ENCODE measurements at regions not wholly inside any gene's neighbourhood (a gene's known extent, or its start where the extent isn't known, plus 50 kb on each side); places are given as distances from the start of the nearest gene placed in this dataset.
"Not testable (repeated sequence)": the region's sequence is repeated elsewhere in the genome, so short reads cannot be mapped to it uniquely, and the experiment has no call there.

DNA sequence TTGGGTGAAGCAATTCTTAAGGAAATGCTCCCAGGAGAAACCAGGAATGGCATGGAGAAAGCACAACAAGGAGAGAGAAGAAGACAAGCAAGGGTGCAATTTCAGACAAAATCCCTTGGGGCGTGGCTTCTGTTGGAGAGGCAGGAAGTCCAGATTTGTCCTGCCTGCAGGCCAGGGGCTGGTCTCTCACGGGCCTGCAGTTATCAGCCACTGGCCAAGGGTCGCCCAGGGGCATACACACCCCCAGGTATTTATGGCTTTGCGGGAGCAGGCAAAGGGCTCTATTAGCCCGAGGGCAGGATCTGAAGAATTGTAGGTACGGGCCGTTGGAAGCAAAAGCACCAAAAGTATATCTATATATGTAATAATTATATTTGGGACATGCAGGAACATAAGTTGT is 87.7 kb downstream of the IYD start:
- no peak for DNase-seq

DNA sequence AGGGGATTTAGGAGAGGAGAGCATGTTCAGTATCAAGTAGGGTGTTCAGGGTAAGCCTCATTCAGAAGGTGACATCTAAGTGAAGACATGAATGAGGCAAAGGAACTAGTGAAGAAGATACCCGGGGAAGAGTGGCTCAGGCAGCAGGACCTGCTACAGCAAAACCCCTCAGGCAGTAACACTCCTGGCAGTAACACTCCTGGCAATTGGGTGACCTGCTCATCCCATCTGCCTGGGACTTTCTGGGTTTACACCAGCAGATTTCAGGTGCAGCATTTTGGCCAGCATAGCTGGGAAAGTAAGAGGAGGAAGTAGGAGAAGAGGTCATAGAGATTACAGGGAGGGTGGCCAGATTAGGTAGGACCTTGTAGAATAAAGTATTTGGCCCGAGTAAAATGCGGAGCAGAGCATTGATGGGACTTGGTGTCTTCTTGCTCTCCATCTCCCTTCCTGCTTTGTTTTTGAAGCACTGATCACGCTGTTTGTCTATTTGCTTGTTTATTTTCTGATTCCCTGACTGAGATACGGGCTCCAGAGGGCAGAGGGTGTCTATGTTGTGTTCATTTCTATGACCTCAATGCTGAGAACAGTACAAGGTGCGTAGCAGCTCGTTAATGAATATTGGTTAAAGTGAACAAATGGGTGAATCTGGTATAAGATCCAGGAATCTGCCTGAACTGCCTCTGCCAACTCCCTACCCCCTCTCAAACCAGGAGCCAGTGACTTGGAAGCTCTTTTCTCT is 88.3 kb downstream of the IYD start:
- no peak for DNase-seq

DNA sequence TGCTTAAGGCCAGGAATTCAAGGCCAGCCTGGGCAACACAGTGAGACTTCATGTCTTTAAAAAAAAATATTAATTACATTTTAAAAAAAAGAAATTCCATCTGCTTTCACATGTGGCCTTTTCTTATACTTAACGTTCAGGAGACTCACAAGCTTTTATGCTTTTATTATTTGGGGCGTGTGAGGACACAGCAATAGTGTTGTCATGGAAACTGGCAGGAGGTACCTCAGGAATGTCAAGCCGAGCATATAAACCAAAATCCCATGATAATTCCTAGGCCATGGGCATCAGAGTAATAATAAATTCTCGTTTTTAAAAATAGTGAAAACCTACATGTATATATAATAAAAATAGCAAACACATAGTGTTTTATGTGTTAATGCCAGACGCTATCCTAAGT is 89.8 kb downstream of the IYD start:
- DNase-seq, result no peak

DNA sequence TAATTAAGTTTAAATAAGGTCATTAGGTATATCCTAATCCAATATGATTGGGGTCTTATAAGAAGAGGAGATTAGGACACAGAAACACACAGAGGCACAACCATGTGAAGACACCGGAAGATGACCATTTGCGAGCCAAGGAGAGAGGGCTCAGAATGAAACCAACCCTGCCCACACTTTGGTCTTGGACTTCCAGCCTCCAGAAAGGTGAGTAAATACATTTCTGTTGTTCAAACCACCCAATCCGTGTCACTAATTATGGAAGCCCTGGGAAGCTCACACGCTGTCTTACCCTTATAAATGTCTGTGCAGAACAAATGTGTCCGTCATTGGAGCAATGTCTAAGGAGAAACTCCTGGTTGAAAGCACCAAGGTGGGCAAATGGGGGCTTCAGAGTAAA is 95.0 kb downstream of the IYD start:
- DNase-seq, result no peak

DNA sequence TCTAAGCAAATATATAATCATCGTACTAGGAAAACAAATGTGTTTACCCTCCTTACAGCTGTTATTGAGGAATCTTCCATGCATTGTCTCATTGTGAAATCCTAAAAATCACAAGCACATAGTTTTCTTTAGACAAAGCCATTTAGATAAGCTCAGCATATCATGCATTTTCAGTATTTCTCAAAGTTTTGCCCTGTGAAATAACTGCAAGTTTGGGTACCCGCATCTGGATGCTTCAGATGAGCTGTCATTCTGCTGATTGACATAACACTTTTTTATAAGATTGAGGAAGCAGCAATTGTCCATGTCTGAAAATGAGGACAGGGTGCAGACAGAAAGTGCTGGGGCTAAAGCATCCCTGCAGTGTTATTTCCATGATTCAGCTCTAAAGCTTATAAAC is 96.2 kb downstream of the IYD start:
- DNase-seq, result no peak

DNA sequence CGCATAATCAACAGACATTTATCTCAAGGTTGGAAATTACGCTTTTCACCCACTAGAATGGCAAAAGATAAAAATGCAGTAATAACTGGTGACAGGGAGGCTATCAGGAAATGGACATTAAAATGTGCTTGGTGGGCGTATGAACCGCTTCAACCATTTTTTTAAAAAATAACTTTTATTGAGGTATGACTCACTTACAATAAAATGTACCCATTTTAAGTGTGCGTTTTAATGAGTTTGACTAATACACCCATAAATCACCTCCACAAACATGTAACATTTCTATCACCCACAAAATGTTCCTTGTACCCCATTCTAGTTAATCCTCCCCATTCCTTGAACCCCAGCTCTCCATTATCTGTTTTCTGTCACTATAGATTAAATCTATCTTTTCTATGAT is 96.8 kb downstream of the IYD start:
- DNase-seq, result no peak

DNA sequence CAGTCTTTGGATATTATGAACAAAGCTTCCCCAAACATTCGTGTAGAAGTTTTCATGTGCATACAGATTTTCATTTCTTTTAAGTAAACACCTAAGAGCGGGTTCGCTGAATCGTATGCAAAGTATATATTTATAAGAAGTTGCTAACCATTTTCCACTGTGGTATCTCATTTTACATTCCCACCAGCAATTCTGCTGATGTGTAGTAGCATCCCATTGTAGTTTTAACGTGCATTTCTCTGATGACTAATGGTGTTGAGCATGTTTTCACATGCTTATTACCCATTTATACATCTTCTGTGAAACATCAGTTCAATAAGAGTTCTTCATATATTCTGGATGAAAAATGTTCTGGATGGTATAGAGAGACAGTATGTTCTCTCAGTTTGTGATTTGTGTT is 97.4 kb downstream of the IYD start:
- no peak for DNase-seq

DNA sequence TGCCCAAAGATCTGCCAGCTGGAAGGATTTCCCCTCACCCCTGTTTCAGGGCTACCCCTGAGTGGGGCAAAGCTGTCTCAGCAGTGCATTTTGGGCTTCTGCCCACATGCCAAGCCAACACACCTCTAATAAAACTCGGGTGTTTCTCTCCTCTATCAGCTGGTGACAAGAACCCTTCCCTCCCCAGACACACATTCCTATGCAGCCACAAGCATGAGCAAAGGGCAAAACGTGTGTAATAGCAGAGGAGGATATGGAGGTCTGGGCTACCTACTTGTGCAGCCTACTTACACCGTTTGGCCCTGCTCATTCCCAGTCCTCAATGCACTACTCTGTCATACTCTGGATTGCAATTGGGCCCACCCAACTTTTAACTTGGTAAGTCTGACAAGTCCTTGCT is 101.3 kb downstream of the IYD start:
- DNase-seq, result no peak

DNA sequence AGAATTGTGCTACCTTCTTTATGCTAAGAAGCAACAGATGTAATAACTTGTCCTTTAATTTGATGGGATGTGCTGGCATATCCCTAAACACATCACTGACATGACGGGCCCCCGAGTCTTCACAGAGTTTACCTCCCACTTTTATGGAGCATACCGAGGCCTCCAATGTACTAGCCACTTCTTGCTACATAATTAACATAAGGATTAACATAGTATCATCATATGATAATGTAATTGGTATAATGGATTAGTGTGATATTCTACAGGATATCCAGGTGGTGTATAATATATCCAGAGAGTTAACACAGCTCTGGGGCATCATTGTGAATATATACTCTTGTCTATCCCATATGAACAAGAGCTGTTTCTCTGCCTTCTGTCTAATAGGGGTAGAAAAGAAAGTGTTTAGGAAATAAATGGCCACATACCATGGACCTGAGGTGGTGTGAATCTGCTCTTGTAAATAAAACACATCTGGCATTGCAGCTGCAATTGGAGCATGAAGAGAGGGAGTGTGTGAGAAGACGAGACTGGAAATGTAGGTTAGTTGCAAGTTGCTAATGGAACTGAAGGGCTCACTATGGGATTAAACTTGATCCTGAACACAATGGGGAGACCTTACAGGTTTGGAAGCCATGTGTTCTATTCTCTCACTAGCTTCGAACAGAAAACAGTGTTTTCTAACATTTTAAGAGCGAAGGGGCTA is 102.3 kb downstream of the IYD start:
- DNase-seq, result no peak

DNA sequence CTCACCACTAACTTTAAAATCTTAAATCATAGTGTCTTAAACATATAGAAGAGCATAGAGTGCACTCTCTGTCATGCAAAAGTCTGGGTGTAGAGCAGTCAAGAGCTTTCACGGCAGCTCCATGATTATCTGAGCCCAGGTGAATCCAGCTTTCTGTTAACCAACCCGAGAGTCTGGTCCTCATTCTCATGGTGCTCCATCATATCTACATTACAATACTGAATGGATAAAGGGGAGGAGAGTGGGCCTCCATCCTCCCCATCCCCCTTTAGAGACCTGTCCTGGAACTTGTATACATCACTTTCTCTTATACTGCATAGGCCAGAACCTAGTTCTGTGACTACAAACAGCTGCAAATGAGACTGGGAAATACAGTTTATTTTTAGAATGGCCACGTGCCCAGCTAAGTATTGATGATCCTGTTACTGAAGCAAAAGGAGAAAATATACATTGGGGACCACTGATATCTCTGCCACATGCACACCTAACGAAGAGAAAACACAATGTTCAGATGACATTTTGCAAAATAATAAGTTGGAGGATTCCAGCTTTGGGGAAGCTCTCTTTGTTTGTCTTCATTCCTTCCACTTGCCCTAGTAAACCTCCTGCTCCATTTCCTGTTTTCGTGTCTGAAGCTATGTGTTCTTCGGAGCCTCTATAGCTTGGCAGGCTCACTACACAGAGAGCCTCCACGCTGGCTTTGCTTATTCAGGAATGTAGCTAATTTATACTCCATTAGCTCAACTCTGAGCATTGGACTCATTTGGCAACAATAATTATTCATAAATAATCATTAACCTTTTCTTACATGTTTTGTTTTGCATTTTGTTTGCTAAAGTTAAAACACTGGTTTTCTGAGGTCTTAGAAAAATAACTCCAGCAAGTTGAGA is 110.1 kb downstream of the IYD start:
- DNase-seq, result no peak

DNA sequence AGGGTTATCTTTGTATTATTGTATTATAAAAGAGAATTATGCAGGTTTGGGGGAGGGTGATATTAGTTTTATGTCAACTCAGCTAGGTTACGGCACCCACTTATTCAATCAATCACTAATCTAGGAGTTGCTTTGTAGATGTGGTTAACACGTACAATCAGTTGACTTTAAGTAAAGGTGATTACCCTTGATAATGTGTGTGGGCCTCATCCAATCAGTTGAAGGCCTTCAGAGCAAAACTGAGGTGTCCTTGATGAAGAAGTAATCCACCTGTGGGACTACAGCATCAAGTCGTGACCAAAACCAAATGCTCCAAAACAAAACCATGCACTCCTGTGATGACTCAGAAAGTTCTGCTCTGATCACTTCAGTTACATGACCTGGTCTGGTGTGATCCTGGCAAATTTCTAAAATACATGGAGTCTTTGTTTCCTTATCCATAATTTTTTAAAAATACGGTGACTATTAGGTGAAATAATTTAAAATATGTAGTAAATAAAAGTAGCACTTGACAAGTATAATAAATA is 114.1 kb downstream of the IYD start:
- no peak for DNase-seq

DNA sequence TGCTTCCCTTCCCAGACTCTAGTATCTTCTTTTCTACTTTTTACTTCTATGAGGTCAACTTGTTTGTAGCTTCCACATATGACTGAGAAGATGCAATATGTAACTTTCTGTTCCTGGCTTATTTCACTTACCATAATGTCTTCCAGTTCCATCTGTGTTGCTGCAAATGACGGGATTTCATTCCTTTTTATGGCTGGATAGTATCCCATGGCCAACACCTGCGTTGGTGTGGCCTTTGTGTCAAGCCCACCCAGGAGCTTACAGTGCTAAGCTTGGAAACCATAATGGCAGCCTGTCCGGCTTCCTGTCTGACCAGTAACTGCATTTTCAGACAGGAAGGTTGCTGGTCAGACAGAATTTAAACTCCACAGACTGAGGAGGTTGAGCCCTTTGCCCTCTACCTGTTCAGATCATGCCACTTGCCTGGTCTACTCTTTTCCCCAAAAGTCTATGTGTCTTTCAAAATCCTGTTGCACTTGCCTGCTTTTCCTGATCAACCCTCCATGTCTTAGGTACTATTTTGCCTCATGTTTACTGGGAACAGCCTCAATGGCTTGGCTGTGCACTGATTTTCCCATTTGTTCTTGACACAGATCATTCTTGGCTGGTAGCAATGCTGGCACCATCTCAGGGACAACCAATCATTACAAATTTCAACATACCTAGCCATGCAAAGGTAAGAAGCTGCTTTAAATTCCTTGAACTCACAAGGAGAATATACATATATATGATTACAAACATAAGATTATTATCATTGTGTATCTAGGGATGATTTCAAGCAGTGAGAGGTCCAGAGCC is 114.3 kb upstream of the PLEKHG1 start:
- DNase-seq, result no peak

DNA sequence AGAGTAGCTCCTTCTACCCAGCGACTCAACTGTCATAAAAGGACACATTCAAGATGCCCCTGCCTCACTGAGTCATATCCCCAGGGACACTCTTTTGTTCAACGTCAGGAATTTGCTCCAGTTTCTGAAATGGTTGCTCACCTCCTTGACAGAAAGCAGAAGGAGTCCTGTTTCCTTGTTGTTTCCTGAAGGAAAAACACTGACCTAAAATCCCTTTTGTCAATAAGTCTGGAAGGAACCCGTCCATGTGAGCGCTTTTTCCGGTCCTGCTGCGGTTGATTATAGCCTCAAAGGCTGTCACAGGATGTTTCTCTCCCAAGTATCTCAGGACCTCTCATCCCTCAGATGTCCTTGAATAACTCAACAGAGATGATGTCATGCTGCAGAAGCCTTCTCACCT is 113.6 kb upstream of the PLEKHG1 start:
- DNase-seq, result no peak

DNA sequence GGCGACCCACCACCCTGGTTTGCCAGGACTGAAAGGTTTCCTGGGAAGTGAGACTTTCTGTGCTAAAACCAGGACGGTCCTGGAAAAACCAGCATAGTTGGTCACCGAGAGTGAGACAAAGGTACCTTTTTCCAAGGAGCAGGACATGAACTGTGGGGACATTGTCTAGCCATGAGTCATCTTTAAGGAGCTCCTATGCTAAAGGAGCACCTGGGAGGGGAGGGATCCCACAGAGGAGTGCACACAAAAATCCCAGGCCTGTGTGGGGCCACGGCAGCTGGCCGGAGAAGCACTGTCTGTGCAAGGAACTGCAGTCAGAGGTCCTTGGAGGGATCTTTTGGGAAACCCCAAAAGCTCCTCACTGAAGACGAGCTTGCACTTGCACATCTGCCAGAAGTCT is 109.1 kb upstream of the PLEKHG1 start:
- DNase-seq, result no peak

DNA sequence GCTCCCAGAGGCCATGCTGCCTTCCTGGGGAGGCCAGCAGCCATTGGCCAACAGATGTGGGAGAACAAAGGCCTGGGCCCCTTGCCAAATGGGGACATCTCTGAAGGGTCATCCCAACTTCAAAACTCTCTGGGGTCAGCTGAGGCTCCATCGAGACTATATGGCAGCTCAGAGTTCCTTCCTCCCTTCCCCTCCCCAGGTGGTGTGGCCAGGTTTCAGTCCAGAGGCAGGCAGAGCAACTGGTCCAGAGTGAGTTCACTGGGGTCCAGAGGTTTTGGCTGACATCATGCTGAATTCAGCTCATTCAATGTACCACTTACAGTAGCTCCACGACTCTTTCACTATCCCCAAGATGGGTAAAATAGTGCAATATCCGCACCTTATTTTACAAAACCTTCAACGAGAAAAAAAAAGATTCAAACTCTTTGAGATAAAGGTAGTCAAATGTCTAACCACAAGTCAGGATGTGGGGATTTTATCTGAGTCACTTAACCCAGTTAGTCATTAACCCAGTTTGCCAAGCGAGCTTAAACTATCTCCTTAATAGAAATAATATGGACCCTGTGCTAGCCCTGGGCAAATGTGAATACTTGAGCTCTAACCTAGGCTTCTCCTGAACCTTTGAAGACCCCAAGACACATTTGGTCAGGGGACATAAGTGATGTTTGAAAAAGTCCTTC is 108.4 kb upstream of the PLEKHG1 start:
- peak in 1 of 3 donors; percentile 6 for DNase-seq

DNA sequence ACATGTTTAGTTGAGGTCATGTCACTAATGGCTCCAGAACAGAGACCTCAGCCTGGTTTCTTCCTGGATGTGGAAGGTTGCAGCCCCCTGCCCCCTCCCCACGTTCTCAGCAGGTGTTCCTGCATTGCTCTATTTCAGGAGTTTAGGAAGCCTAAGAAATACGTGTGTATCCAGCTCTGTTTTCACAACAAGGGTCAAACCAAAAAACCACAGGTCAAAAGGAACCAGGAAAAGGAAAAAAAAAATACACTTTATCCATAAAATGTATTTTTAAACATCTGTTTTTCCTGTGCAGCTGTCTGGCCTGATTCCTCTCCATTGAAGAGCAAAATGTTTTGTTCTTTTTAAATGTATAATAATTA is 107.9 kb upstream of the PLEKHG1 start:
- no peak for DNase-seq

DNA sequence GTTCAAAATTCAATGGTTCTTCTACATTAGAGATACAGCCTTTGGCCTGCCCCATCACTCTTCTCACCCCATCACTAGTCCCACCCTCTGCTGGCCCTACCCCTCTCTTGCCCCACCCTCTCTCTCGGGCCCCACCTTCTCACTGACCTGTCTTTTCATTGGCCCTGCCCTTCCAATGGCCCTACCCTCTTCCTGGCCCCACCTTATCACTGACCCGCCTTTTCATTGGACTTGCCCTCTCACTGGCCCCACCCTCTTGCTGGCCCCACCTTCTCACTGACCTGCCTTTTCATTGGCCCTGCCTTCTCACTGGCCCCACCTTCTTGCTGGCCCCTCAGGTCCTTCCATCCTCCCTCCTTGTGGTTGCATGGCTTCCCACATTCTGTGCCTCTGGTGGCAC is 107.2 kb upstream of the PLEKHG1 start:
- no peak for DNase-seq

DNA sequence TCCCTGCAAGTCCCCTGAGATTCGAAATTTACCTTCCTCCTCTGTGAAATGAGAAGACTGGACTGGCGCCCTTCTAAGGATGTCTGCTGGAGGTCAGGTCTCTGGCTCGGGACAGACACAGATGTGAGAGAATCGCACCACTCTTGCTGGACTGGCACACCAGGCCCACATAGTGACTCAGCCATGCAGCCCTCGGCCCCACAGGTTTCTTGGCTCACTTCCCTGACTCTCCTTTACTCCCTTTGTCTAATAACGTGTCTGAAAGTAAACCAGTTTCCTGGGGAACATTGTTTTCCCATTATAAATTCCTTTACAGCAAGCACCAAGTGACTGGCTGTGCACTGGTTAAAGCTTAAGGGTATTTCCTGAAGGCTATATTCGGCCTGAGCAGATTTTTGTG is 106.7 kb upstream of the PLEKHG1 start:
- DNase-seq, result no peak

DNA sequence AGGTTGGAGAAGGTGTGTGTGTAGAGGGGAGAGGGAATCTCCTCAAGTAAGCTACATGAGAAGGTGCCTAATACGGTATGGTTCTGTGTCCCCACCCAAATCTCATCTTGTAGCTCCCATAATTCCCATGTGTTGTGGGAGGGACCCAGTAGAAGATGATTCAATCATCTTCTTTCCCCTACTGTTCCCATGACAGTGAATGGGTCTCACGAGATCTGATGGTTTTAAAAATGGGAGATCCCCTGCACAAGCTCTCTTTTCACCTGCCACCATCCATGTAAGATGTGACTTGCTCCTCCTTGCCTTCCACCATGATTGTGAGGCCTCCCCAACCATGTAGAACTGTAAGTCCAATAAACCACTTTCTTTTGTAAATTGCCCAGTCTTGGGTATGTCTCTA is 106.1 kb upstream of the PLEKHG1 start:
- not testable (repeated sequence) for DNase-seq

DNA sequence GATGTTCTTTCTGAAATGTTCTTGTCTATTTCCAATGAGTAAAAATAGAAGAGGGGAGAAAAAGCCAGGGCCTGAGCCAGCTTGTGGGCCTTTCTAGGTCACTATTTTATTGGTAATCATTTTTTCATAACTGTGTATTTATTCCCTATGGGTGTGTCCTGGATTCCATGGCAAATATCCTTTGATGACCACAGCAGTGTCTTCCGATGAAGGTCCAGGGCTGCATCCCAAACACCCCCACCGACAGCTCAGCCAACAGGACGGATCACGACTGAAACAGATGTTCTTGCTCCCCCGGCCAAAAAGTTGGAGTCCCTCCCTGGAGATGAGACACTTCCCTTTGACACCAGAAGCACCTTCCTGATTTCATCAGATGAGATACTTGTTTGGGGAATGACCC is 105.4 kb upstream of the PLEKHG1 start:
- DNase-seq, result no peak

DNA sequence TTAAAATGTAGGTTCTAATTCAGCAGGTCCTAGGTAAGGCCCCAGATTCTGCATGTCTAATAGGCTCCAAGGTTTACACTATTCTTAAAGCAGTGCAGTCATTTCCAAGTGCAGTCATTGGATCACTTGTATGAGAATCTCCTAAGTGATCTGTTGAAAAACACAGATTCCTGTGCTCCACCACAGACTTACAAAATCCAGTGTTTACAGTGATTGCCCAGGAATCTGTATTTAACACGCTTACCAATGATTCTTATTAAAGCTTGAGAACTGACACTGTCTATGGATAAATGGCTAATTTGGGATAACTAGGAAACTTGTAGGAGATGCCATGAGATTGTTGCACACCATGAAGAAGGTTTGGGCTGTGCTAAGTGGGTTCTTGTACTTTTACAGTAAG is 104.6 kb upstream of the PLEKHG1 start:
- DNase-seq, result no peak

DNA sequence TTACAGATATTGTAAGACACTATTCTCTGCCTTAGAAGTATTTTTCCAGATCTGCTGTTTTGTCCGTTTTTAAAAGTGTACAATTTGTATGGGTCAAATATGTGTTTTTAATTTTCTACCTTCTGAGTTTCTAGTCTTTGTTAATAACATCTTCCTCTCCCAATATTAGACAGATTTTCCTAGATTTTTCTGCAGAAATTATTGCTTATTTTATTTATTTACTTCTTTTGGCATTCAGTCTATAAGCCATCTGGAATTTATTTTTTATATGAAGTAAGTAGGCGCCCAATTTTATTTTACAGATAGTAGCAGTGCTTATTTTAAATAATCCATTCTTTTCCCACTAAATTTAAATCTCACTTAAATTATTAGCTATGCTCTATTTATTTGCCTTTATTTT is 103.1 kb upstream of the PLEKHG1 start:
- no peak for DNase-seq

Data from suppressor macrophage treated with lipopolysaccharide for 1 hour (primary cell).